GM20000 (cell line): ENCODE measurements at regions not wholly inside any gene's neighbourhood (a gene's known extent, or its start where the extent isn't known, plus 50 kb on each side); places are given as distances from the start of the nearest gene placed in this dataset.

Experiments
- DNase-seq: peaks from one replicate; pipeline ENCODE4 v3.0.0; 2012; ENCODE audit warnings: low spot score
- CTCF ChIP-seq: IDR thresholded peaks from 2 replicates; pipeline ENCODE4 v1.5.1; 2012; ENCODE audit warnings: mild to moderate bottlenecking, control low read depth; ENCODE audit errors: extremely low read depth, missing control alignments

- TF ChIP-seq CTCF = no peak
- no peak for DNase-seq
Measured at GRCh38 chr13:47168066-47168465, 271.2 kb upstream of the HTR2A start.

GRCh38 chr13:47166336-47166735 lies 269.5 kb upstream of the HTR2A start:
- no peak for DNase-seq
- TF ChIP-seq CTCF = no peak

- TF ChIP-seq CTCF = no peak
- no peak for DNase-seq
Measured at GRCh38 chr13:47159853-47160550, 263.1 kb upstream of the HTR2A start.

GRCh38 chr13:47158593-47158992 lies 261.7 kb upstream of the HTR2A start:
- DNase-seq = no peak
- no peak for TF ChIP-seq CTCF

- no peak for DNase-seq
- no peak for TF ChIP-seq CTCF
Measured at GRCh38 chr13:47148543-47148942, 251.7 kb upstream of the HTR2A start.

GRCh38 chr13:47147812-47148119 lies 250.9 kb upstream of the HTR2A start:
- TF ChIP-seq CTCF = no peak

GRCh38 chr13:47146991-47147811 lies 250.3 kb upstream of the HTR2A start:
- DNase-seq = peak; percentile 56
- no peak for TF ChIP-seq CTCF

More at GRCh38 chr13:47147812-47148119, 250.9 kb upstream of the HTR2A start:
- DNase-seq = no peak
